OCI-LY3 (cell line): ENCODE measurements at regions not wholly inside any gene's neighbourhood (a gene's known extent, or its start where the extent isn't known, plus 50 kb on each side); places are given as distances from the start of the nearest gene placed in this dataset.

Experiments
- EZH2phosphoT487 ChIP-seq: fragments of 200-600 bp; shearing (Covaris generic); IDR thresholded peaks from 2 replicates; pipeline ENCODE4 v1.6.1; 2018; ENCODE audit warnings: antibody characterized with exemption, mixed run types, low read depth
- TF ChIP-seq, protein P1 (sequence below): fragments of 200-600, 300-600 bp; sonication (generic); IDR thresholded peaks from 2 replicates; pipeline ENCODE4 v1.5.1; 2014; ENCODE audit warnings: antibody characterized with exemption, low read length, low read depth

DNA sequence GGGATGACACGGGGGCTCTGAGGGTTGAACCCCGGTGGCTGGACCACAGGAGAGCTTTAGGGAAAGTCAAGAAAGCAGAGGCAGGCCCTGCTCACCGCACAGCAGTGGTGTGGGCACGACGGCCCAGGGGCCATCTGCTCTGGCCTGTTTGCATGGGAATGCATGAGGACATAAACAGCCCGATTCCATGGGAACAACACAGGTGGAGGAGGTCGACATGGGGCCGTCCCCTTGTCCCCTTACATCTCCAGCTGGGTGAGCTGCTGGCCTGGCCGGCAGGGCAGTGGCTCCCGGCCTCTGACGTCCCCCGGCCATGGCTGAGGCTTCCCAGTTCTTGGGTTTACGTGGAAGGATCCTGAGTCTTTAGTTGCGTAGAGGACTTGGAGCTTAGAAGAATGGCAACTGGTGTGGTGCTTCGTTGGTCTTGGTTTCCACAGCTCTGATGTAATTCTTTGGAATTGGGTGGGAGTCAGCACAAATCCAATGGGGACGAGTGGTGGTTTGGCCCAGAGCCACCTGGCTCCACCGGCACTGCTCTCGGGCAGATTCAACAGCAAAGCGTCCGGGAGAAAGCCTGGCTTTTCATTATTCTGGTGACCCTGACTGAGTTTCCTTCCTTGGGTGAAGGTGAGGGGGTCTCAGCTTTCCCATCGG is 98.3 kb upstream of the HDAC4 start:
- TF ChIP-seq, protein P1, sequence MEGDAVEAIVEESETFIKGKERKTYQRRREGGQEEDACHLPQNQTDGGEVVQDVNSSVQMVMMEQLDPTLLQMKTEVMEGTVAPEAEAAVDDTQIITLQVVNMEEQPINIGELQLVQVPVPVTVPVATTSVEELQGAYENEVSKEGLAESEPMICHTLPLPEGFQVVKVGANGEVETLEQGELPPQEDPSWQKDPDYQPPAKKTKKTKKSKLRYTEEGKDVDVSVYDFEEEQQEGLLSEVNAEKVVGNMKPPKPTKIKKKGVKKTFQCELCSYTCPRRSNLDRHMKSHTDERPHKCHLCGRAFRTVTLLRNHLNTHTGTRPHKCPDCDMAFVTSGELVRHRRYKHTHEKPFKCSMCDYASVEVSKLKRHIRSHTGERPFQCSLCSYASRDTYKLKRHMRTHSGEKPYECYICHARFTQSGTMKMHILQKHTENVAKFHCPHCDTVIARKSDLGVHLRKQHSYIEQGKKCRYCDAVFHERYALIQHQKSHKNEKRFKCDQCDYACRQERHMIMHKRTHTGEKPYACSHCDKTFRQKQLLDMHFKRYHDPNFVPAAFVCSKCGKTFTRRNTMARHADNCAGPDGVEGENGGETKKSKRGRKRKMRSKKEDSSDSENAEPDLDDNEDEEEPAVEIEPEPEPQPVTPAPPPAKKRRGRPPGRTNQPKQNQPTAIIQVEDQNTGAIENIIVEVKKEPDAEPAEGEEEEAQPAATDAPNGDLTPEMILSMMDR: no peak
- no peak for TF ChIP-seq EZH2phosphoT487
